SK-N-MC (cell line): ENCODE measurements at regions not wholly inside any gene's neighbourhood (a gene's known extent, or its start where the extent isn't known, plus 50 kb on each side); places are given as distances from the start of the nearest gene placed in this dataset.
"Not testable (repeated sequence)": the region's sequence is repeated elsewhere in the genome, so short reads cannot be mapped to it uniquely, and the experiment has no call there.

Source experiments
- EZH2 ChIP-seq: fragments of 200-600 bp; sonication (generic); IDR thresholded peaks from one replicate; pipeline ENCODE4 v1.6.1; 2017; ENCODE audit warnings: antibody characterized with exemption
- POLR2AphosphoS5 ChIP-seq: IDR thresholded peaks from 2 replicates; pipeline ENCODE4 v1.6.1; 2012; ENCODE audit warnings: mild to moderate bottlenecking, low read depth, low read length, borderline replicate concordance

DNA sequence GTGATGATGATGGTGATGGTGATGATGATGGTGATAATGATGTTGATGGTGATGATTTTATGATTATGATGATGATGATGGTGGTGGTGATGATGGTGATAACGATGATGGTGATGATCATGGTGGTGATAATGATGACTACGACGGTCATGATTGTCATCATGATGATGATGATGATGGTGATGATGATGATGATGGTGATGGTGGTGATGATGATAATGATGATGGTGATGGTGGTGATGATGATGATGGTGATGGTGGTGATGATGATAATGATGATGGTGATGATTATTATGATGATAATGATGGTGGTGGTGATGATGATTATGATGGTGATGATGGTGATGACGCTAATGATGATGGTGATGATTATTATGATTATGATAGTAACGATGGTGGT lies 54.1 kb upstream of the SFSWAP start:
- TF ChIP-seq EZH2, POLR2AphosphoS5: not testable (repeated sequence)
